Activated T-cell treated with anti-CD3 and anti-CD28 coated beads, Interleukin-2, amount 50 U/mL, for 72 hours (primary cell): ENCODE measurements at regions not wholly inside any gene's neighbourhood (a gene's known extent, or its start where the extent isn't known, plus 50 kb on each side); places are given as distances from the start of the nearest gene placed in this dataset.
"Not testable (repeated sequence)": the region's sequence is repeated elsewhere in the genome, so short reads cannot be mapped to it uniquely, and the experiment has no call there.

Experiments
- ATAC-seq, 2 donors: fragments of 150-1000 bp; cut with Tn5 transposase; replicated peaks in 1 of 2; 2 replicates each; pipeline ENCODE4 v1.10.0; 2021; ENCODE audit warnings: moderate library complexity in 2 of 2, mild to moderate bottlenecking in 1 of 2
- DNase-seq, 2 donors: peaks; one replicate each; pipeline ENCODE4 v3.0.0; 2021 to 2022; ENCODE audit warnings: mixed read lengths in 1 of 2
- H3K27ac Mint-ChIP-seq: one replicate; pipeline ENCODE4 v1.8.0; 2022; ENCODE audit warnings: mild to moderate bottlenecking, moderate library complexity, mixed read lengths
- H3K27me3 Mint-ChIP-seq: one replicate; pipeline ENCODE4 v1.8.0; 2022; ENCODE audit warnings: low read depth, mixed read lengths
- H3K36me3 Mint-ChIP-seq, 2 donors: one replicate each; pipeline ENCODE4 v1.8.0; 2022; ENCODE audit warnings: mixed read lengths in 2 of 2, mild to moderate bottlenecking in 1 of 2; ENCODE audit not compliant: insufficient read depth in 2 of 2
- H3K4me1 Mint-ChIP-seq: one replicate; pipeline ENCODE4 v1.8.0; 2022; ENCODE audit warnings: low read depth, mixed read lengths
- H3K4me3 Mint-ChIP-seq, 2 donors: one replicate each; pipeline ENCODE4 v1.8.0; 2022; ENCODE audit warnings: mild to moderate bottlenecking in 2 of 2, mixed read lengths in 2 of 2, moderate library complexity in 2 of 2
- H3K9me3 Mint-ChIP-seq, 2 donors: one replicate each; pipeline ENCODE4 v1.8.0; 2022; ENCODE audit warnings: mixed read lengths in 2 of 2

- peak overlapping the region; percentile 3 for H3K27ac Mint-ChIP-seq
- ATAC-seq (peak; percentile 57 to 95), DNase-seq (peak in 1 of 2 donors; percentile 25)
- peaks cover 0 to 2% of the 10 kb centered on the region in 2 donors for H3K9me3 Mint-ChIP-seq
- H3K27me3 Mint-ChIP-seq: no peaks in the 10 kb centered on the region
- no peaks in the 10 kb centered on the region for H3K36me3 Mint-ChIP-seq
- peak overlapping the region in 1 of 2 donors; percentile 66 for H3K4me3 Mint-ChIP-seq
- H3K4me1 Mint-ChIP-seq: peaks cover 18% of the 10 kb centered on the region
These were observed 76.2 kb upstream of the STK39 start for GRCh38 chr2:168323529-168324021.

GRCh38 chr2:168326572-168326971, 79.2 kb upstream of the STK39 start:
- peaks cover 8 to 15% of the 10 kb centered on the region in 2 donors for H3K9me3 Mint-ChIP-seq
- no peak overlapping the region for H3K27ac Mint-ChIP-seq
- ATAC-seq (no peak), DNase-seq (no peak)
- H3K36me3 Mint-ChIP-seq: peaks cover 11 to 18% of the 10 kb centered on the region in 2 donors
- H3K27me3 Mint-ChIP-seq: no peaks in the 10 kb centered on the region
- H3K4me1 Mint-ChIP-seq: peaks cover 29% of the 10 kb centered on the region
- H3K4me3 Mint-ChIP-seq: no peak overlapping the region

- Mint-ChIP-seq H3K4me1 (peaks cover 29% of the 10 kb centered on the region), H3K36me3 (peaks cover 11 to 21% of the 10 kb centered on the region in 2 donors), H3K4me3 (no peak overlapping the region), H3K27me3 (no peaks in the 10 kb centered on the region), H3K27ac (no peak overlapping the region), H3K9me3 (peaks cover 9 to 15% of the 10 kb centered on the region in 2 donors)
- DNase-seq (no peak), ATAC-seq (no peak)
These were observed 79.9 kb upstream of the STK39 start for GRCh38 chr2:168327328-168327727.

- Mint-ChIP-seq H3K27me3 (no peaks in the 10 kb centered on the region), H3K4me3 (no peak overlapping the region), H3K27ac (no peak overlapping the region), H3K9me3 (peaks cover 9 to 15% of the 10 kb centered on the region in 2 donors), H3K4me1 (peaks cover 28% of the 10 kb centered on the region), H3K36me3 (peaks cover 11 to 21% of the 10 kb centered on the region in 2 donors)
- ATAC-seq (no peak), DNase-seq (no peak)
These were observed 81.0 kb upstream of the STK39 start for GRCh38 chr2:168328421-168328820.

GRCh38 chr2:168330624-168331423, 83.4 kb upstream of the STK39 start:
- Mint-ChIP-seq H3K27ac (no peak overlapping the region), H3K4me1 (peaks cover 19% of the 10 kb centered on the region), H3K27me3 (no peaks in the 10 kb centered on the region), H3K4me3 (peak overlapping the region in 1 of 2 donors; percentile 13), H3K9me3 (peaks cover 9 to 15% of the 10 kb centered on the region in 2 donors), H3K36me3 (peaks cover 11 to 21% of the 10 kb centered on the region in 2 donors)
- ATAC-seq (peak in 1 of 2 donors; percentile 25), DNase-seq (no peak)

- not testable (repeated sequence) for H3K4me3 Mint-ChIP-seq, H3K27ac Mint-ChIP-seq, ATAC-seq, H3K9me3 Mint-ChIP-seq, H3K27me3 Mint-ChIP-seq, DNase-seq
- H3K36me3 Mint-ChIP-seq: peaks cover 6 to 14% of the 10 kb centered on the region in 2 donors
- peaks cover 19% of the 10 kb centered on the region for H3K4me1 Mint-ChIP-seq
These were observed 87.9 kb upstream of the STK39 start for GRCh38 chr2:168335254-168335653.

- Mint-ChIP-seq H3K4me1 (peaks cover 8% of the 10 kb centered on the region), H3K36me3 (peaks cover 0 to 1% of the 10 kb centered on the region in 2 donors), H3K4me3 (no peak overlapping the region), H3K27ac (no peak overlapping the region), H3K27me3 (peaks cover 18% of the 10 kb centered on the region), H3K9me3 (peaks cover 0 to 1% of the 10 kb centered on the region in 2 donors)
- peak; percentile 51 to 52 for DNase-seq
- ATAC-seq: peak; percentile 83 to 92
These were observed 89.5 kb upstream of the STK39 start for GRCh38 chr2:168336786-168337388.

- ATAC-seq (no peak), DNase-seq (no peak)
- Mint-ChIP-seq H3K27ac (no peak overlapping the region), H3K27me3 (peaks cover 18% of the 10 kb centered on the region), H3K36me3 (no peaks in the 10 kb centered on the region), H3K4me1 (peaks cover 8% of the 10 kb centered on the region), H3K4me3 (no peak overlapping the region), H3K9me3 (no peaks in the 10 kb centered on the region)
These were observed 90.9 kb upstream of the STK39 start for GRCh38 chr2:168338292-168338691.

GRCh38 chr2:168338803-168339437, 91.5 kb upstream of the STK39 start:
- no peak overlapping the region for H3K4me3 Mint-ChIP-seq

GRCh38 chr2:168340931-168341330, 93.5 kb upstream of the STK39 start:
- H3K4me1 Mint-ChIP-seq: peaks cover 8% of the 10 kb centered on the region

More at GRCh38 chr2:168338803-168339437, 91.5 kb upstream of the STK39 start:
- H3K27ac Mint-ChIP-seq: no peak overlapping the region
- no peaks in the 10 kb centered on the region for H3K9me3 Mint-ChIP-seq
- ATAC-seq: no peak
- H3K4me1 Mint-ChIP-seq: peaks cover 8% of the 10 kb centered on the region
- H3K36me3 Mint-ChIP-seq: no peaks in the 10 kb centered on the region
- no peak for DNase-seq
- peaks cover 18% of the 10 kb centered on the region for H3K27me3 Mint-ChIP-seq

GRCh38 chr2:168343586-168343985, 96.2 kb upstream of the STK39 start:
- no peaks in the 10 kb centered on the region for H3K9me3 Mint-ChIP-seq

More at GRCh38 chr2:168340931-168341330, 93.5 kb upstream of the STK39 start:
- DNase-seq (no peak), ATAC-seq (no peak)
- H3K4me3 Mint-ChIP-seq: no peak overlapping the region
- no peaks in the 10 kb centered on the region for H3K9me3 Mint-ChIP-seq
- peaks cover 23% of the 10 kb centered on the region for H3K27me3 Mint-ChIP-seq
- H3K27ac Mint-ChIP-seq: no peak overlapping the region
- H3K36me3 Mint-ChIP-seq: no peaks in the 10 kb centered on the region

GRCh38 chr2:168344706-168345105, 97.3 kb upstream of the STK39 start:
- DNase-seq (no peak), ATAC-seq (no peak)
- no peak overlapping the region for H3K27ac Mint-ChIP-seq
- no peaks in the 10 kb centered on the region for H3K36me3 Mint-ChIP-seq
- no peak overlapping the region for H3K4me3 Mint-ChIP-seq
- no peaks in the 10 kb centered on the region for H3K9me3 Mint-ChIP-seq
- peaks cover 8% of the 10 kb centered on the region for H3K4me1 Mint-ChIP-seq
- peaks cover 22% of the 10 kb centered on the region for H3K27me3 Mint-ChIP-seq

More at GRCh38 chr2:168343586-168343985, 96.2 kb upstream of the STK39 start:
- Mint-ChIP-seq H3K4me3 (no peak overlapping the region), H3K4me1 (peaks cover 8% of the 10 kb centered on the region), H3K27me3 (peaks cover 24% of the 10 kb centered on the region), H3K36me3 (no peaks in the 10 kb centered on the region), H3K27ac (no peak overlapping the region)
- ATAC-seq (no peak), DNase-seq (no peak)

GRCh38 chr2:168345601-168346000, 98.2 kb upstream of the STK39 start:
- no peaks in the 10 kb centered on the region for H3K9me3 Mint-ChIP-seq
- no peaks in the 10 kb centered on the region for H3K36me3 Mint-ChIP-seq
- H3K27me3 Mint-ChIP-seq: peaks cover 18% of the 10 kb centered on the region
- peaks cover 8% of the 10 kb centered on the region for H3K4me1 Mint-ChIP-seq
- DNase-seq: no peak
- no peak overlapping the region for H3K27ac Mint-ChIP-seq
- no peak overlapping the region for H3K4me3 Mint-ChIP-seq
- no peak for ATAC-seq
